Loucy (cell line): ENCODE measurements at regions not wholly inside any gene's neighbourhood (a gene's known extent, or its start where the extent isn't known, plus 50 kb on each side); places are given as distances from the start of the nearest gene placed in this dataset.

Source experiments
- H2AFZ ChIP-seq: fragments of 200-600 bp; sonication (generic); 2 replicates; pipeline ENCODE4 v1.6.0; 2016; ENCODE audit warnings: antibody characterized with exemption, mild to moderate bottlenecking, low read length, moderate library complexity
- H3F3A ChIP-seq: fragments of 200-600 bp; 2 replicates; pipeline ENCODE4 v1.6.0; 2016; ENCODE audit warnings: antibody characterized with exemption, low read depth, mild to moderate bottlenecking
- H3K27me3 ChIP-seq: fragments of 200-600 bp; sonication (generic); 2 replicates; pipeline ENCODE4 v1.6.1; 2014; ENCODE audit warnings: low read length, mild to moderate bottlenecking; ENCODE audit not compliant: insufficient read depth, poor library complexity, severe bottlenecking
- H3K36me3 ChIP-seq: fragments of 200-600 bp; sonication (generic); 2 replicates; pipeline ENCODE4 v1.6.1; 2016; ENCODE audit warnings: low read length; ENCODE audit not compliant: insufficient read depth
- H3K4me1 ChIP-seq: fragments of 200-600 bp; sonication (generic); 2 replicates; pipeline ENCODE4 v1.5.1; 2014; ENCODE audit warnings: low read length, mild to moderate bottlenecking; ENCODE audit not compliant: insufficient read depth, poor library complexity, severe bottlenecking
- H3K4me2 ChIP-seq: fragments of 200-600 bp; sonication (generic); 2 replicates; pipeline ENCODE4 v1.6.0; 2014; ENCODE audit warnings: antibody characterized with exemption, low read length, low read depth, mild to moderate bottlenecking; ENCODE audit not compliant: poor library complexity, severe bottlenecking
- H3K4me3 ChIP-seq: fragments of 200-600 bp; sonication (generic); 2 replicates; pipeline ENCODE4 v1.5.1; 2014; ENCODE audit warnings: low read length, mild to moderate bottlenecking, mixed read lengths; ENCODE audit not compliant: poor library complexity, severe bottlenecking
- H3K79me2 ChIP-seq: fragments of 200-600 bp; sonication (generic); 2 replicates; pipeline ENCODE4 v1.6.1; 2014; ENCODE audit warnings: low read length; ENCODE audit not compliant: insufficient read depth
- H3K9ac ChIP-seq: fragments of 200-600 bp; sonication (generic); 2 replicates; pipeline ENCODE4 v1.6.0; 2014; ENCODE audit warnings: mild to moderate bottlenecking, low read depth, low read length, moderate library complexity; ENCODE audit not compliant: poor library complexity, severe bottlenecking
- H3K9me2 ChIP-seq: fragments of 200-600 bp; sonication (generic); replicated peaks from 2 replicates; pipeline ENCODE4 v1.6.1; 2016; ENCODE audit warnings: low read depth, low read length, mixed read lengths
- H3K9me3 ChIP-seq: fragments of 200-600 bp; sonication (generic); 2 replicates; pipeline ENCODE4 v1.6.1; 2014; ENCODE audit warnings: mild to moderate bottlenecking, antibody characterized with exemption, low read length, low read depth; ENCODE audit not compliant: insufficient read depth
- H4K20me1 ChIP-seq: fragments of 200-600 bp; sonication (generic); 2 replicates; pipeline ENCODE4 v1.6.0; 2014; ENCODE audit warnings: antibody characterized with exemption, low read length, mild to moderate bottlenecking; ENCODE audit not compliant: insufficient read depth, poor library complexity, severe bottlenecking
- CTCF ChIP-seq: fragments of 200-600 bp; sonication (generic); conservative IDR thresholded peaks from 2 replicates; pipeline ENCODE4 v1.5.1; 2014; ENCODE audit warnings: mild to moderate bottlenecking, antibody characterized with exemption, low read length
- EZH2phosphoT487 ChIP-seq: fragments of 200-600 bp; IDR thresholded peaks from 2 replicates; pipeline ENCODE4 v1.6.1; 2018; ENCODE audit warnings: antibody characterized with exemption, mild to moderate bottlenecking, moderate library complexity, borderline replicate concordance

- H3K36me3 ChIP-seq = no peaks in the 10 kb centered on the region
- TF ChIP-seq CTCF = no peak
- no peak for TF ChIP-seq EZH2phosphoT487
- no peak overlapping the region for H2AFZ ChIP-seq
- H3K4me1 ChIP-seq = no peaks in the 10 kb centered on the region
- no peaks in the 10 kb centered on the region for H3K79me2 ChIP-seq
- no peaks in the 10 kb centered on the region for H3K27me3 ChIP-seq
- H3K4me2 ChIP-seq = no peak overlapping the region
- H3K9me2 ChIP-seq = no peaks in the 10 kb centered on the region
- H3K9me3 ChIP-seq = no peaks in the 10 kb centered on the region
- H4K20me1 ChIP-seq = no peaks in the 10 kb centered on the region
- no peak overlapping the region for H3K9ac ChIP-seq
- no peak overlapping the region for H3K4me3 ChIP-seq
- no peaks in the 10 kb centered on the region for H3F3A ChIP-seq
These were observed 297.4 kb upstream of the RTL1 start for GRCh38 chr14:101200650-101201516.

- no peaks in the 10 kb centered on the region for H3K27me3 ChIP-seq
- no peaks in the 10 kb centered on the region for H3K9me2 ChIP-seq
- H2AFZ ChIP-seq = no peak overlapping the region
- no peaks in the 10 kb centered on the region for H3K36me3 ChIP-seq
- no peak overlapping the region for H3K4me3 ChIP-seq
- H4K20me1 ChIP-seq = no peaks in the 10 kb centered on the region
- no peaks in the 10 kb centered on the region for H3K79me2 ChIP-seq
- H3K9me3 ChIP-seq = no peaks in the 10 kb centered on the region
- TF ChIP-seq EZH2phosphoT487 (no peak), CTCF (no peak)
- H3F3A ChIP-seq = no peaks in the 10 kb centered on the region
- H3K4me1 ChIP-seq = no peaks in the 10 kb centered on the region
- H3K4me2 ChIP-seq = no peak overlapping the region
- H3K9ac ChIP-seq = no peak overlapping the region
These were observed 298.1 kb upstream of the RTL1 start for GRCh38 chr14:101201535-101202151.

- H3K36me3 ChIP-seq = no peaks in the 10 kb centered on the region
These were observed 299.3 kb upstream of the RTL1 start for GRCh38 chr14:101202627-101203404.

More at GRCh38 chr14:101202627-101203404, 299.3 kb upstream of the RTL1 start:
- Histone ChIP-seq H3K27me3 (no peaks in the 10 kb centered on the region), H4K20me1 (no peaks in the 10 kb centered on the region), H3K79me2 (no peaks in the 10 kb centered on the region), H3K4me3 (no peak overlapping the region), H3K9me3 (no peaks in the 10 kb centered on the region), H2AFZ (no peak overlapping the region), H3F3A (no peaks in the 10 kb centered on the region), H3K4me2 (no peak overlapping the region), H3K4me1 (no peaks in the 10 kb centered on the region), H3K9me2 (no peaks in the 10 kb centered on the region), H3K9ac (no peak overlapping the region)
- TF ChIP-seq CTCF = no peak
- TF ChIP-seq EZH2phosphoT487 = no peak
